Gastroesophageal sphincter (tissue), 4 donors: ENCODE measurements at regions not wholly inside any gene's neighbourhood (a gene's known extent, or its start where the extent isn't known, plus 50 kb on each side); places are given as distances from the start of the nearest gene placed in this dataset.

Source experiments
- ATAC-seq: fragments of 150-250 bp; one replicate; pipeline ENCODE4 v1.9.1; 2016; ENCODE audit warnings: mild to moderate bottlenecking, moderate library complexity
- H3K27ac ChIP-seq, 4 donors: fragments of 200-600 bp; sonication (generic) in 3 of 4; 1 replicate in 3 of 4; 2 replicates in 1 of 4; pipeline ENCODE4 v1.5.1; 2016 to 2019
- H3K27me3 ChIP-seq: fragments of 200-600 bp; sonication (generic); one replicate; pipeline ENCODE4 v1.5.1; 2019
- H3K36me3 ChIP-seq, 2 donors: fragments of 200-600 bp; sonication (generic); one replicate each; pipeline ENCODE4 v1.5.1; 2019; ENCODE audit warnings: control low read depth in 1 of 2
- H3K4me1 ChIP-seq, 3 donors: fragments of 200-600 bp; sonication (generic); 1 replicate in 2 of 3; 2 replicates in 1 of 3; pipeline ENCODE4 v1.5.1; 2016 to 2019; ENCODE audit warnings: control low read depth in 2 of 3
- H3K4me3 ChIP-seq, 2 donors: fragments of 200-600 bp; sonication (generic); one replicate each; pipeline ENCODE4 v1.5.1; 2019; ENCODE audit warnings: mild to moderate bottlenecking in 1 of 2, moderate library complexity in 1 of 2
- H3K9me3 ChIP-seq, 3 donors: fragments of 200-600 bp; sonication (generic); one replicate each; pipeline ENCODE4 v1.5.1; 2017 to 2019; ENCODE audit warnings: control low read depth in 2 of 3
- CTCF ChIP-seq, 4 experiments: fragments of 200-600 bp in 2 of 4; fragments of 450-650 bp in 2 of 4; sonication (generic) in 1 of 4; IDR thresholded peaks; one replicate each; pipeline ENCODE4 v1.5.1; 2017 to 2019; ENCODE audit warnings: antibody characterized with exemption in 4 of 4, mild to moderate bottlenecking in 2 of 4, moderate library complexity in 2 of 4
- EP300 ChIP-seq: sonication (generic); formaldehyde crosslinking; IDR thresholded peaks from one replicate; pipeline ENCODE4 v1.6.1; 2017; ENCODE audit warnings: antibody characterized with exemption, mild to moderate bottlenecking
- POLR2A ChIP-seq, 2 donors: fragments of 450-650 bp; IDR thresholded peaks; one replicate each; pipeline ENCODE4 v1.6.1; 2017; ENCODE audit warnings: antibody characterized with exemption in 2 of 2, mild to moderate bottlenecking in 2 of 2, moderate library complexity in 1 of 2
- POLR2AphosphoS5 ChIP-seq: sonication (generic); formaldehyde crosslinking; IDR thresholded peaks from one replicate; pipeline ENCODE4 v1.6.1; 2017; ENCODE audit warnings: antibody characterized with exemption
- WGBS, 2 donors: methylation state at CpG; one replicate each; pipeline ENCODE4 v1.1.5; 2018; ENCODE audit warnings: low coverage in 1 of 2; 5-methylcytosine and 5-hydroxymethylcytosine counted together

- no peak overlapping the region for H3K27ac ChIP-seq
- 35 to 38% methylated on average over 1 of the region's 1 CpG for WGBS, 2 donors
- no peaks in the 10 kb centered on the region for H3K36me3 ChIP-seq
- no peaks in the 10 kb centered on the region for H3K27me3 ChIP-seq
- no peak for TF ChIP-seq CTCF (IDR thresholded peaks at IDR 0.05)
- TF ChIP-seq POLR2A (IDR thresholded peaks at IDR 0.05) = no peak
- TF ChIP-seq EP300 = no peak
- no peak for TF ChIP-seq POLR2AphosphoS5
- no peaks in the 10 kb centered on the region for H3K4me1 ChIP-seq
- no peak for ATAC-seq
- H3K4me3 ChIP-seq = no peak overlapping the region
- no peaks in the 10 kb centered on the region for H3K9me3 ChIP-seq
These were observed 422.1 kb upstream of the TGFBR2 start for GRCh38 chr3:30184091-30184810.

GRCh38 chr3:30185872-30186271 is 420.5 kb upstream of the TGFBR2 start:
- Histone ChIP-seq H3K4me3 (no peak overlapping the region), H3K9me3 (no peaks in the 10 kb centered on the region), H3K27me3 (no peaks in the 10 kb centered on the region), H3K36me3 (no peaks in the 10 kb centered on the region), H3K27ac (no peak overlapping the region), H3K4me1 (no peaks in the 10 kb centered on the region)
- TF ChIP-seq EP300 (no peak), POLR2A (IDR thresholded peaks at IDR 0.05) (no peak), CTCF (IDR thresholded peaks at IDR 0.05) (no peak), POLR2AphosphoS5 (no peak)
- ATAC-seq = no peak

GRCh38 chr3:30186741-30187219 is 419.6 kb upstream of the TGFBR2 start:
- no peak overlapping the region for H3K27ac ChIP-seq

GRCh38 chr3:30187366-30187765 is 419.0 kb upstream of the TGFBR2 start:
- no peak overlapping the region for H3K27ac ChIP-seq
- H3K9me3 ChIP-seq = no peaks in the 10 kb centered on the region
- H3K4me1 ChIP-seq = no peaks in the 10 kb centered on the region
- no peak overlapping the region for H3K4me3 ChIP-seq
- 50 to 90% methylated on average over 1 to 2 of the region's 2 CpGs for WGBS, 2 donors
- TF ChIP-seq POLR2A (IDR thresholded peaks at IDR 0.05) = no peak
- no peak for TF ChIP-seq EP300
- no peak for TF ChIP-seq CTCF (IDR thresholded peaks at IDR 0.05)
- no peak for TF ChIP-seq POLR2AphosphoS5
- no peaks in the 10 kb centered on the region for H3K36me3 ChIP-seq
- ATAC-seq = no peak
- H3K27me3 ChIP-seq = no peaks in the 10 kb centered on the region

More at GRCh38 chr3:30186741-30187219, 419.6 kb upstream of the TGFBR2 start:
- no peaks in the 10 kb centered on the region for H3K27me3 ChIP-seq
- no peaks in the 10 kb centered on the region for H3K4me1 ChIP-seq
- WGBS, 2 donors = 85 to 86% methylated on average over 3 of the region's 3 CpGs
- no peaks in the 10 kb centered on the region for H3K9me3 ChIP-seq
- H3K36me3 ChIP-seq = no peaks in the 10 kb centered on the region
- no peak overlapping the region for H3K4me3 ChIP-seq
- no peak for ATAC-seq
- no peak for TF ChIP-seq POLR2A (IDR thresholded peaks at IDR 0.05)
- no peak for TF ChIP-seq EP300
- no peak for TF ChIP-seq CTCF (IDR thresholded peaks at IDR 0.05)
- TF ChIP-seq POLR2AphosphoS5 = no peak

- TF ChIP-seq POLR2A (IDR thresholded peaks at IDR 0.05) (no peak), POLR2AphosphoS5 (no peak), EP300 (no peak), CTCF (IDR thresholded peaks at IDR 0.05) (no peak)
- ATAC-seq = no peak
- Histone ChIP-seq H3K36me3 (no peaks in the 10 kb centered on the region), H3K9me3 (no peaks in the 10 kb centered on the region), H3K27me3 (no peaks in the 10 kb centered on the region), H3K27ac (no peak overlapping the region), H3K4me3 (no peak overlapping the region), H3K4me1 (no peaks in the 10 kb centered on the region)
- 80% methylated on average over 1 of the region's 1 CpG for WGBS, 2 donors
These were observed 417.7 kb upstream of the TGFBR2 start for GRCh38 chr3:30188713-30189112.
